ENCODE measurements at regions not wholly inside any gene's neighbourhood (a gene's known extent, or its start where the extent isn't known, plus 50 kb on each side); places are given as distances from the start of the nearest gene placed in this dataset.

DNA sequence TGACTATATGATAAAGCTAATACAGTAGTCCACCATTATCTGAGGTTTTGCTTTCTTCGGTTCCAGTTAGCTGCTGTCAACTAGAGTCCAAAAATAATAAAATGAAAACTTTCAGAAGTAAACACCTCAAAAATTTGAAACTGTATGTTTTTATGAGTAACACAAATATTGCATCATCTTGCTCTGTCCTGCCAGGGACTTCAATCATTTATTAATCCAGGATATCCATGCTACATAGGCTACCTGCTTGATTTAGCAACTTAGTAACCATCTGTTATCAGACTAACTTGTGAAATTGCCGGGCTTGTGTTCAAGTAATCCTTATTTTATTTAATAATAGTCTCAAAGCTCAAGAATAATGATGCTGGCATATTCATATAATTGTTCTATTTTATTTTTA is 1537.8 kb upstream of the PABPC4L start:
- no peak for DNase-seq

- DNase-seq: no peak
These were observed 1533.9 kb upstream of the PABPC4L start for GRCh38 chr4:135735512-135735911.

DNA sequence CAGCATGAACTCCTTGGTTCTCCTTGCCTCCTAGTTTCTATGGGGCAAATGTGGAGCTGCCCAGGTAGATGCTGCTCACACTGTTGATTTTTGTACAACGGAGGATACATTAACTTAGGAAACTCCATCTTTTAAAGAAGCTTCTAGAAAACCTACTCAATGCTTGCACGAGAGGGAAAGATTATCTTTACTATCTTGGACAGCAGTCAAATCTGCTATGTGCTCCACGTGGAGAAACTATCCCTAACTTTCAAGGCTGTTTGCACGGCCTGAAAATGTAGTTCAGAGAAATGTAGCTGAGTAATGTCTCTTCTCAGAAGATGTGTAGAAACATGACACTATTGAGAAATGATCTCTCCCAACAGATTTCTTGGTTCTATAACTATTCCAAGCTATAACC is 1530.9 kb upstream of the PABPC4L start:
- DNase-seq: no peak

DNA sequence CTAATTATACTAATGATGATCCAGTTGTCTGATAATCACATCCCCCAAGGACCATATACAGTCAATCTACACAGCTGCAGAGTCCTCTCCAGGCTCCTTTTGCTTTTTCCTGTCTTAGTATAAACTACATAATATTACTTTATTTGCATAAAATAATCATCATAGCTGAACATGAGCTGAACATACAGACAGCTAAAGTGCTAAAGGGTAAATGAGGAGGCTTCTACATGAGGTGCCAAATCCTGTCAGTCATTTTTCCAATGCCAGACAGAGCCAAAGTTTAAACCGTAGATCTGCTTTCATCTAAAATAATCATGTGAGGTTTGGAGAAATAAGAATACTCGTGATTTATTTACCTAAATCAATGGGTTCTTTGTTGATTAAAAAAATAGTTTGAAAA is 1530.1 kb upstream of the PABPC4L start:
- DNase-seq: no peak

- DNase-seq: no peak
These were observed 1522.8 kb upstream of the PABPC4L start for GRCh38 chr4:135724421-135724820.

DNA sequence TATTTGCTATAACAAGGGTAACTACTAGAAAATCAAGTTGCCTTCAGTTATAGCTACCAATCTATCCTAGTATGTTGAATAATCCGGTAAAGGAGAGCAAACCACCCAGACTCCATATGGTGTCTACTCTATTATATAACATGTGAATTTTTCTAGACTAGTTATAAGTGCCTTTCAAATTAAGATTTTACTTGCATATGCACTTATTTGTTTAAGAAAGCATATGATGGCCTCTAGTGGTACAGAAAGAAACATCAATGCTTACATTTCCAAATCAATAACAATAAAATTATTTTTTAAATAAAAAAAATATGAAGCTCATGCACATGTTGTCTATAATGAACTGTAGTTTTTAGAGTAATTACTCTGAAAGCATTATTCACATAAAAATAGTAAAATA is 1516.4 kb upstream of the PABPC4L start:
- no peak for DNase-seq

DNA sequence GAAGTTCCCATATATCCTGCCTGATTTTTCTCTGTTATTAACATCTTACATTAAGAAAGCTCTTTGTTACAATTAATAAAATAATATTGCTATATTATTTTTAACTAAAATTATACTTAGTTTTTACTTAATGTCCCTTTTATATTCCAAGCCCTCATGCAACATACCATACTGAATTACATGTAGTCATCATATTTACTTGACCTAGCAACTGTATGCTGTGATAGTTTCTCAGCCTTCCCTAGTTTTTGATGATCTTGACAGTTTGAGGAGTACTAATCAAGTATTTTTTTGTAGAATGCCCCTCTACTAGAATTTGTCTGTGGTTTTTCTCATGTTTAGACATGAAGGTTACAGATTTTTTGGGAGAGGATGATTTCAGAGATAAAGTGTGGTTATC is 1503.8 kb upstream of the PABPC4L start:
- DNase-seq: no peak

DNA sequence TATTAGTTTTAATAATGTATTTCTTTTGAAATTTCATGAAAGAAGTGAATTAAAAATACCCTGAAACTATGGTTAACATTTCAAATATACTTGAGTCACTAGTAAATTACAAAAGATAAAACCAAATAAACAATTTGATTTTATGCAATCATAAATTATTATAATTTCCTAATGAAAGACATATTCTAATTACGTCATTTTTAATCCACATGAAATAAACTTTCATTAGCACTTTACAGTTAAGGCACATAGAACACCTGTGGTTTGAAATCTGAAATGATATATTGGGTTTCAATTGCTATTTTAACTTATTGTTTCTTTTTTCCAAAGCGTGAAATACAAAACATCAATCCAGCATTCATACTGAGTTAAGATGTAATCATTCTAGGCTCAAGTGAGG is 1492.5 kb upstream of the PABPC4L start:
- no peak for DNase-seq

GRCh38 chr4:135684001-135684400 is 1482.4 kb upstream of the PABPC4L start:
- DNase-seq: no peak

DNA sequence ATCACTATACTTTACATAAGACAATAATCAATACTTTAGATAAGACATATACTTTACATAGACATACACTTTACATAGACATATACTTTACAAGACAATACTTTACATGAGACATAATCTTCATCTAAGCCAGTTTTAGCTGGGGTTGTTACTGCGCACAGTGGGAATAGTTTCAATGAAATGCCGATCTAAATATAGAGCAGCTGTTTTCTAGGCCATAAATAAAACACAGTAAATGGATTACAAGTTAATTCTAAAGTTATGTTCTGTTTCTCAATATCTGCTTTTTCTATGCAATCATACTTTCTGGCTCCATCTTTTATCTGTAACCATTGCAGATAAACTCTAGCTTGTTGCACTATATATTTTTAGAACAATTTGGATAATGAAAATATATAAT is 1470.6 kb upstream of the PABPC4L start:
- no peak for DNase-seq

- no peak for DNase-seq
These were observed 1469.0 kb upstream of the PABPC4L start for GRCh38 chr4:135670548-135670947.
